Breast epithelium (tissue), 4 donors: ENCODE measurements at regions not wholly inside any gene's neighbourhood (a gene's known extent, or its start where the extent isn't known, plus 50 kb on each side); places are given as distances from the start of the nearest gene placed in this dataset.

Source experiments
- DNase-seq, 2 donors: peaks; one replicate each; pipeline ENCODE4 v3.0.0-alpha.2; 2019; ENCODE audit warnings: low spot score in 2 of 2
- H3K27ac ChIP-seq, 2 donors: fragments of 200-600 bp; sonication (generic) in 1 of 2; one replicate each; pipeline ENCODE4 v1.5.1; 2016 to 2019; ENCODE audit warnings: mild to moderate bottlenecking in 1 of 2
- H3K27me3 ChIP-seq, 2 donors: fragments of 200-600 bp; sonication (generic) in 1 of 2; one replicate each; pipeline versions ENCODE4 v1.5.1 to v1.6.0; 2017 to 2019; ENCODE audit warnings: control low read depth in 1 of 2, mild to moderate bottlenecking in 1 of 2
- H3K36me3 ChIP-seq: fragments of 200-600 bp; one replicate; pipeline ENCODE4 v1.5.1; 2019
- H3K4me1 ChIP-seq, 2 donors: fragments of 200-600 bp; sonication (generic); one replicate each; pipeline ENCODE4 v1.5.1; 2016 to 2019; ENCODE audit warnings: control low read depth in 1 of 2
- H3K4me3 ChIP-seq, 3 donors: fragments of 200-600 bp; sonication (generic); 1 replicate in 2 of 3; 2 replicates in 1 of 3; pipeline ENCODE4 v1.5.1; 2016 to 2019; ENCODE audit warnings: mild to moderate bottlenecking in 3 of 3, moderate library complexity in 2 of 3
- H3K9me3 ChIP-seq, 2 donors: fragments of 200-600 bp; sonication (generic) in 1 of 2; one replicate each; pipeline ENCODE4 v1.5.1; 2016 to 2019; ENCODE audit warnings: control low read depth in 1 of 2
- CTCF ChIP-seq, 3 donors: fragments of 450-650 bp; IDR thresholded peaks; one replicate each; pipeline ENCODE4 v1.5.1; 2016 to 2017; ENCODE audit warnings: antibody characterized with exemption in 3 of 3, mild to moderate bottlenecking in 3 of 3, moderate library complexity in 3 of 3
- POLR2A ChIP-seq: fragments of 450-650 bp; IDR thresholded peaks from one replicate; pipeline ENCODE4 v1.6.1; 2016; ENCODE audit warnings: antibody characterized with exemption, mild to moderate bottlenecking, moderate library complexity
- POLR2AphosphoS5 ChIP-seq, 3 donors: sonication (generic); formaldehyde crosslinking; IDR thresholded peaks; one replicate each; pipeline ENCODE4 v1.6.1; 2017; ENCODE audit warnings: antibody characterized with exemption in 3 of 3
- intact Hi-C: fragments of 100-400 bp; cut with DNase I; formaldehyde crosslinking; loops from one replicate; pipeline ENCODE4 v1.15.1; 2023; ENCODE audit warnings: low total_unique reads

GRCh38 chr1:238001818-238002217, 111.1 kb upstream of the ZP4 start:
- no peak for DNase-seq
- intact Hi-C loops = no loop called here

GRCh38 chr1:237999426-238000052, 108.8 kb upstream of the ZP4 start:
- intact Hi-C loops = no loop called here
- no peak overlapping the region for H3K4me3 ChIP-seq
- no peak overlapping the region for H3K27ac ChIP-seq
- no peak for DNase-seq
- H3K4me1 ChIP-seq = no peaks in the 10 kb centered on the region
- TF ChIP-seq CTCF (IDR thresholded peaks at IDR 0.05) (no peak), POLR2A (no peak), POLR2AphosphoS5 (IDR thresholded peaks at IDR 0.05) (no peak)
- no peaks in the 10 kb centered on the region for H3K9me3 ChIP-seq
- H3K27me3 ChIP-seq = no peaks in the 10 kb centered on the region
- no peaks in the 10 kb centered on the region for H3K36me3 ChIP-seq

More at GRCh38 chr1:238001818-238002217, 111.1 kb upstream of the ZP4 start:
- H3K27ac ChIP-seq = no peak overlapping the region
- no peaks in the 10 kb centered on the region for H3K27me3 ChIP-seq
- H3K9me3 ChIP-seq = no peaks in the 10 kb centered on the region
- H3K4me1 ChIP-seq = no peaks in the 10 kb centered on the region
- no peak for TF ChIP-seq POLR2AphosphoS5 (IDR thresholded peaks at IDR 0.05)
- no peak for TF ChIP-seq POLR2A
- no peak for TF ChIP-seq CTCF (IDR thresholded peaks at IDR 0.05)
- H3K4me3 ChIP-seq = no peak overlapping the region
- H3K36me3 ChIP-seq = no peaks in the 10 kb centered on the region

- H3K9me3 ChIP-seq = no peaks in the 10 kb centered on the region
- no peaks in the 10 kb centered on the region for H3K36me3 ChIP-seq
- no peak overlapping the region for H3K4me3 ChIP-seq
- no peaks in the 10 kb centered on the region for H3K4me1 ChIP-seq
- no peak for DNase-seq
- no peaks in the 10 kb centered on the region for H3K27me3 ChIP-seq
- intact Hi-C loops = no loop called here
- TF ChIP-seq POLR2AphosphoS5 (IDR thresholded peaks at IDR 0.05) (no peak), CTCF (IDR thresholded peaks at IDR 0.05) (no peak), POLR2A (no peak)
- no peak overlapping the region for H3K27ac ChIP-seq
These were observed 107.9 kb upstream of the ZP4 start for GRCh38 chr1:237998581-237998980.

- Histone ChIP-seq H3K27me3 (no peaks in the 10 kb centered on the region), H3K4me1 (no peaks in the 10 kb centered on the region), H3K9me3 (no peaks in the 10 kb centered on the region), H3K27ac (no peak overlapping the region), H3K4me3 (no peak overlapping the region), H3K36me3 (no peaks in the 10 kb centered on the region)
- intact Hi-C loops = no loop called here
- no peak for DNase-seq
- TF ChIP-seq CTCF (IDR thresholded peaks at IDR 0.05) (no peak), POLR2A (no peak), POLR2AphosphoS5 (IDR thresholded peaks at IDR 0.05) (no peak)
These were observed 92.8 kb upstream of the ZP4 start for GRCh38 chr1:237983496-237983895.

GRCh38 chr1:237981223-237981622, 90.5 kb upstream of the ZP4 start:
- Histone ChIP-seq H3K4me3 (no peak overlapping the region), H3K27me3 (no peaks in the 10 kb centered on the region), H3K36me3 (no peaks in the 10 kb centered on the region), H3K27ac (no peak overlapping the region), H3K9me3 (no peaks in the 10 kb centered on the region), H3K4me1 (no peaks in the 10 kb centered on the region)
- TF ChIP-seq POLR2A (no peak), POLR2AphosphoS5 (IDR thresholded peaks at IDR 0.05) (no peak), CTCF (IDR thresholded peaks at IDR 0.05) (no peak)
- intact Hi-C loops = no loop called here
- DNase-seq = no peak
